Epithelial cell of esophagus (primary cell): ENCODE measurements at regions not wholly inside any gene's neighbourhood (a gene's known extent, or its start where the extent isn't known, plus 50 kb on each side); places are given as distances from the start of the nearest gene placed in this dataset.

Experiments
- DNase-seq: peaks from one replicate; pipeline ENCODE4 v3.0.0; 2010; ENCODE audit warnings: low read depth
- H3K4me3 ChIP-seq: 2 replicates; pipeline ENCODE4 v1.5.1; 2011; ENCODE audit warnings: mild to moderate bottlenecking, low read length, control low read depth
- TF ChIP-seq, protein P1 (sequence below): IDR thresholded peaks from 2 replicates; pipeline ENCODE4 v1.5.1; 2011; ENCODE audit warnings: low read depth, mild to moderate bottlenecking, low read length, control low read depth, inconsistent platforms; ENCODE audit not compliant: insufficient read depth; ENCODE audit errors: missing control alignments

DNA sequence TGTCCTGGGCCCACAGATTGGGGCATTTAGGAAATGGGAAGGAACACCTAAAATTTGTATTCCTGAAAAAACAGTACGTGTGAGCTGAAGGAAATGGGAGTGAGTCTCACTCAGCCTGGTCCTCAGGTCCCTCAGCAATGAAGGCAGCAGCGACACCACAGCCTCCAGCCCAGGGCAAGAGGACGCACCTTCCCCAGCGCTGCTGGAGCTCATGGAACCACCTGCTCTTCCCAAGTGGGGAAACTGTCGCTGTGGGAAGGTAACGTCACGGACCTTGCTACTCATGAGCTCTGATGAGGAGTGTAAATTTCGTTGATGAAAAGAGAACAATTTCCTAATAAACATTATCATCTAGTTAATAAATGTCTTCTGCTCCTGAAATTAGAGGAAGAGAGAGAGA is 323.6 kb downstream of the EIPR1 start:
- no peak overlapping the region for H3K4me3 ChIP-seq
- DNase-seq: no peak

DNA sequence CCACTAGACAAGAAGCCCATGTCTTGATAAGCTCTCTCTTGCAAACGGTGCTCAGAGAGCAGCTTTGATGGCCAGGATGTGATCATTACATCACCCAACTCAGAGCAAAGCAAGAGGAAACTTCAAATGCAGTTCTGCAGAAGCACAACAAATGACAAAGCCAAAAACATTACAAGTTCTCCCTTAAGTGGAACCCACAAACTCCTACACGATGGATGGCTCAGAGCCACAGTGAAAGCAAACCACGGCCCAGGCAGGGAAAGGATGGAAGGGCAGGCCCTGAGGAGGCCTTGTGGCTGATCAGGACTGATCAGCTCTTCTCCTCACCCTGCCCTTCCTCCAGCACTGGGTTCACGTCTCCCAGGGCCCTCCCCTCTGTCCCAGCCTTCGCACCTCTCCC is 326.4 kb downstream of the EIPR1 start:
- TF ChIP-seq, protein P1, sequence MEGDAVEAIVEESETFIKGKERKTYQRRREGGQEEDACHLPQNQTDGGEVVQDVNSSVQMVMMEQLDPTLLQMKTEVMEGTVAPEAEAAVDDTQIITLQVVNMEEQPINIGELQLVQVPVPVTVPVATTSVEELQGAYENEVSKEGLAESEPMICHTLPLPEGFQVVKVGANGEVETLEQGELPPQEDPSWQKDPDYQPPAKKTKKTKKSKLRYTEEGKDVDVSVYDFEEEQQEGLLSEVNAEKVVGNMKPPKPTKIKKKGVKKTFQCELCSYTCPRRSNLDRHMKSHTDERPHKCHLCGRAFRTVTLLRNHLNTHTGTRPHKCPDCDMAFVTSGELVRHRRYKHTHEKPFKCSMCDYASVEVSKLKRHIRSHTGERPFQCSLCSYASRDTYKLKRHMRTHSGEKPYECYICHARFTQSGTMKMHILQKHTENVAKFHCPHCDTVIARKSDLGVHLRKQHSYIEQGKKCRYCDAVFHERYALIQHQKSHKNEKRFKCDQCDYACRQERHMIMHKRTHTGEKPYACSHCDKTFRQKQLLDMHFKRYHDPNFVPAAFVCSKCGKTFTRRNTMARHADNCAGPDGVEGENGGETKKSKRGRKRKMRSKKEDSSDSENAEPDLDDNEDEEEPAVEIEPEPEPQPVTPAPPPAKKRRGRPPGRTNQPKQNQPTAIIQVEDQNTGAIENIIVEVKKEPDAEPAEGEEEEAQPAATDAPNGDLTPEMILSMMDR: no peak
- H3K4me3 ChIP-seq: no peak overlapping the region
- DNase-seq: no peak

More for the DNA sequence above, 323.6 kb downstream of the EIPR1 start:
- TF ChIP-seq, protein P1: no peak

DNA sequence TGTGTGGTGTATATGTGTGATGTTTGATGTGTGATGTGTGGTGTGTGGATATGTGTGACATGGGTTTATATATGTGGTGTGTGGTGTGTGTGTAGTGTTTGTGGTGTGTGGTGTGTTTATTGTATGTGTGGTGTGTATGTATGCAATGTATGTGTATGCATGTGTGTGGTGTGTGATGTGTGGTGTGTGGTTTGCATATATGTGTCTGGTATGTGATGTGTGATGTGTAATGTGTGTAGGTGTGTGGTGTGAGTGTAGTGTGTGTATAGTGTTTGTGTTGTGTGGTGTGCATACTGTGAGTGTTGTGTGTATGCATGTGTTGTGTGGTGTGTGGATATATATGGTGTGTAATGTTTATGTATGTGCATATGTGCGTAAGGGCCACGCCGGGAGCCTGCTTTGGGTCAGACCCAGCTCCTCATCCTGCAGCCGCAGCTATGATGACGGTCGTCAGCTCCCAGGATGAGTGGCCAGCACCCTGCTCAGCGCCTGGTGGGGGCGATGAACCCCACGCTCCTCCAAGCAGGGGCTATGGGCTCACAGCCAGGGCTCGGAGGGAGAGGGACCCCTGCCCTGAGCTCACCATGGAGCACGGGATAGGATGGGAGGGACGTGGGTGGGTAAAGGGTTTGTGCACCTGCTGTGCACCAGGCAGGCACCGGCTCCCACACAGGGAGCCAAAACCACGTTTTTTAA is 331.3 kb downstream of the EIPR1 start:
- no peak for DNase-seq
- TF ChIP-seq, protein P1: no peak

DNA sequence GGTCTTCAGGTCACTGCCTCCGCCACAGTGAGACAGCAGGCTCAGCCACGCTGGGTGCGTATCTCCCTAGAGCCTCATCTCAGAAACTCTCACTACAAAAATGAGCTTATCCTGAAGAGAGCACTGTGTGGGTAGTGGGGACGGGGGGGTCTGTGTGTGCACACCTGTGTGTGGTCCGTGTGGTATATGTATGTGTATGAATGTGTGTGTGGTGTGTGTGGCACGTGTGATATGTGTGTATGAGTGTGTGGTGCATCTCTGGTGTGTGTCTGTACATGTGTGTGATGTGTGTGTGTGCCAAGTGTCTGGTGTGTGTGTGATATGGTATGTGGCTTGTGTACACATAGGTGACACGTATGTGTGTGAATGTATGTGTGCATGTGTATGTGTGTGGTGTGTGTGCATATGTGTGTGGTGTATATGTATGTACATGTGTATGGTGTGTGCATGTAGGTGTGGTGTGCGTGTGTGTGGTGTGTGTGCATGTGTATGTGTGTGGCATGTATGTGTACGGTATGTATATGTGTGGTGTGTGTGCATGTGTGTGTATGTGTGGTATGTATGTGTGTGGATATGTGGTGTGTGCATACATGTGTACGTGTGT is 332.2 kb downstream of the EIPR1 start:
- no peak overlapping the region for H3K4me3 ChIP-seq
- TF ChIP-seq, protein P1: no peak
- DNase-seq: no peak

More for the DNA sequence above, 331.3 kb downstream of the EIPR1 start:
- no peak overlapping the region for H3K4me3 ChIP-seq

DNA sequence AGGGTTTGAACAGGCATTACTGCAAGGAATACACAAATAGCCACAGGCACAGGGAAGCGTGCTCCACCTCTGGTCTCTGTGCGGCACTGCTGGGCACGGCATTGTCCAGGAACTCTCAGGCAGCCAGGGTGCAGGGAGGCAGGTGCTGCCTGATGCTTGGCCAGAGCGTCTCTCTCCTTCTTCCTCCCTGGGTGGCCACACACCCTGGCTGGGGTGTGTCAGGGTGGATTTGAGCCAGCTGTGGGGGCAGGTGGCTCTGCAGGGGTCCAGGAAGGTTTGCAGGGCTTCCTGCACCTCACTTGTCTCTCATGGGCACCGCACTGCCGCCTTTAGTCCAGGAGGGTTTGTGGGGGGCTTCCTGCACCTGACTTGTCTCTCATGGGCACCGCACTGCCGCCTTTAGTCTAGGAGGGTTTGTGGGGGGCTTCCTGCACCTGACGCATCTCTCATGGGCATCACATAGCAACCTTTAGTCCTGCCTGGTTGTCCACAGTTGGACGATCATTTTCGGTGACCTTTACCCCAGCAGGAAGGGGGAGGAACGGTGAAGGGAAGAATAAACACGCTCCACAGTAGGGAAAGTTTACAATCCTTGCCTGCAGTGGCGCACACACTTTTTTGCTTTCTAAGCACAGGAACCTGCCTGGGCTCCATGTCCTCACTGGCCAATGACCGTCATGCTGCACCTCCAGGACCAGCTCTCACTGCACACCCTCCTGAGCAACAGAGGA is 332.9 kb downstream of the EIPR1 start:
- DNase-seq: no peak
- H3K4me3 ChIP-seq: no peak overlapping the region
- TF ChIP-seq, protein P1: no peak

DNA sequence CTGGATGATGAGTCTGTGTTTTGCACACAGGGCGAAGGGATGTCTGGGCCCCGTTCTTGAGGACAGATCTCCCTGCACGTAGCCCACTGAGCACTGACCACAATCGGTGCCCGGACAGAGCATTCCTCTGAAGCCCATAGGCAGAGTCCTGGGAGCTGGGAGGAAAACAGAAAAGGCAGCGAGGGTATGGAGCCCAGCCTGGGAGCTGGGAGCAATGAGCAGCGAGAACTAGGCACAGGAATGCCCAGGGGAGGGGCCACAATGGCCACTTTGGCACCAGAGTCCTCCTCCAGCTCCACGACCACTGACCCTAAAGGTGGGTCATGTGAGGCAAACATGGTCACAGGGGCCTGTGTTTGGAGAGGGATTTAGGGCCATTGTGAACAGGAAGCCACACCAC is 333.9 kb downstream of the EIPR1 start:
- no peak overlapping the region for H3K4me3 ChIP-seq
- DNase-seq: no peak
- TF ChIP-seq, protein P1: no peak
